Stimulated activated CD8-positive, alpha-beta memory T cell treated with anti-CD3 and anti-CD28 coated beads, Interleukin-12 subunit alpha, Interleukin-12 subunit beta, amount 100 ng/mL, for 1 hour (primary cell): ENCODE measurements at regions not wholly inside any gene's neighbourhood (a gene's known extent, or its start where the extent isn't known, plus 50 kb on each side); places are given as distances from the start of the nearest gene placed in this dataset.

ENCODE experiments used
- DNase-seq: peaks from one replicate; pipeline ENCODE4 v3.0.0-alpha.2; 2020; ENCODE audit warnings: low read depth

GRCh38 chr12:107443320-107444090 is 242.1 kb upstream of the PWP1 start:
- DNase-seq: no peak

GRCh38 chr12:107444771-107445170 is 240.8 kb upstream of the PWP1 start:
- DNase-seq: no peak

GRCh38 chr12:107446476-107446875 is 239.1 kb upstream of the PWP1 start:
- DNase-seq: no peak

- DNase-seq: no peak
Measured at GRCh38 chr12:107447336-107447735, 238.3 kb upstream of the PWP1 start.

GRCh38 chr12:107448198-107448597 is 237.4 kb upstream of the PWP1 start:
- DNase-seq: no peak

- no peak for DNase-seq
Measured at GRCh38 chr12:107449891-107450290, 235.7 kb upstream of the PWP1 start.

GRCh38 chr12:107450541-107450940 is 235.1 kb upstream of the PWP1 start:
- no peak for DNase-seq

- no peak for DNase-seq
Measured at GRCh38 chr12:107451246-107451645, 234.4 kb upstream of the PWP1 start.

- no peak for DNase-seq
Measured at GRCh38 chr12:107454109-107454830, 231.3 kb upstream of the PWP1 start.

- no peak for DNase-seq
Measured at GRCh38 chr12:107457362-107457935, 228.2 kb upstream of the PWP1 start.

GRCh38 chr12:107458163-107458562 is 227.4 kb upstream of the PWP1 start:
- DNase-seq: no peak

GRCh38 chr12:107458990-107459389 is 226.6 kb upstream of the PWP1 start:
- DNase-seq: no peak

- no peak for DNase-seq
Measured at GRCh38 chr12:107459641-107460040, 226.0 kb upstream of the PWP1 start.

GRCh38 chr12:107461222-107461975 is 224.2 kb upstream of the PWP1 start:
- no peak for DNase-seq

GRCh38 chr12:107462428-107463332 is 222.9 kb upstream of the PWP1 start:
- DNase-seq: no peak

GRCh38 chr12:107464644-107465043 is 221.0 kb upstream of the PWP1 start:
- DNase-seq: no peak

GRCh38 chr12:107465625-107466024 is 220.0 kb upstream of the PWP1 start:
- DNase-seq: no peak

GRCh38 chr12:107467716-107468115 is 217.9 kb upstream of the PWP1 start:
- no peak for DNase-seq

GRCh38 chr12:107468182-107468581 is 217.4 kb upstream of the PWP1 start:
- no peak for DNase-seq

- DNase-seq: no peak
Measured at GRCh38 chr12:107469011-107469410, 216.6 kb upstream of the PWP1 start.

GRCh38 chr12:107470645-107471044 is 215.0 kb upstream of the PWP1 start:
- no peak for DNase-seq
